Activated T-helper 2 cell treated with anti-CD3 and anti-CD28 coated beads, Interferon-gamma antibody, Interleukin-2, Interleukin-4, amounts not matched to agents 10 μg/mL and 5 μg/mL and 100 μg/mL, durations not matched to agents 14 hours and 24 hours and 36 hours (primary cell): ENCODE measurements at regions not wholly inside any gene's neighbourhood (a gene's known extent, or its start where the extent isn't known, plus 50 kb on each side); places are given as distances from the start of the nearest gene placed in this dataset.
"Not testable (repeated sequence)": the region's sequence is repeated elsewhere in the genome, so short reads cannot be mapped to it uniquely, and the experiment has no call there.

Source experiments
- DNase-seq: peaks from one replicate; pipeline ENCODE4 v3.0.0; 2021; ENCODE audit warnings: low spot score
- H3K27ac Mint-ChIP-seq: one replicate; pipeline ENCODE4 v1.8.0; 2021; ENCODE audit warnings: mixed read lengths
- H3K27me3 Mint-ChIP-seq: one replicate; pipeline ENCODE4 v1.8.0; 2021; ENCODE audit warnings: low read depth, mixed read lengths
- H3K36me3 Mint-ChIP-seq: one replicate; pipeline ENCODE4 v1.8.0; 2021; ENCODE audit warnings: low read depth, mixed read lengths
- H3K4me1 Mint-ChIP-seq: one replicate; pipeline ENCODE4 v1.8.0; 2021; ENCODE audit warnings: low read depth, mixed read lengths
- H3K4me3 Mint-ChIP-seq: one replicate; pipeline ENCODE4 v1.8.0; 2021; ENCODE audit warnings: low read depth, mild to moderate bottlenecking, moderate library complexity, mixed read lengths
- H3K9me3 Mint-ChIP-seq: one replicate; pipeline ENCODE4 v1.8.0; 2021; ENCODE audit warnings: mixed read lengths
- intact Hi-C: fragments of 100-400 bp; cut with micrococcal nuclease; formaldehyde crosslinking; loops from one replicate; pipeline ENCODE4 v1.15.1; 2023

- H3K4me1 Mint-ChIP-seq, result no peaks in the 10 kb centered on the region
- peaks cover 1% of the 10 kb centered on the region for H3K9me3 Mint-ChIP-seq
- intact Hi-C loops, result no loop called here
- no peaks in the 10 kb centered on the region for H3K27me3 Mint-ChIP-seq
- no peak for DNase-seq
- no peak overlapping the region for H3K4me3 Mint-ChIP-seq
- H3K27ac Mint-ChIP-seq, result no peak overlapping the region
- no peaks in the 10 kb centered on the region for H3K36me3 Mint-ChIP-seq
Measured at GRCh38 chr6:140499607-140500006, 1125.2 kb upstream of the CITED2 start.

GRCh38 chr6:140494321-140495108 lies 1120.1 kb upstream of the CITED2 start:
- Mint-ChIP-seq H3K4me1 (no peaks in the 10 kb centered on the region), H3K27ac (no peak overlapping the region), H3K4me3 (no peak overlapping the region), H3K27me3 (no peaks in the 10 kb centered on the region), H3K9me3 (peaks cover 4% of the 10 kb centered on the region), H3K36me3 (no peaks in the 10 kb centered on the region)
- intact Hi-C loops, result no loop called here
- no peak for DNase-seq

DNA sequence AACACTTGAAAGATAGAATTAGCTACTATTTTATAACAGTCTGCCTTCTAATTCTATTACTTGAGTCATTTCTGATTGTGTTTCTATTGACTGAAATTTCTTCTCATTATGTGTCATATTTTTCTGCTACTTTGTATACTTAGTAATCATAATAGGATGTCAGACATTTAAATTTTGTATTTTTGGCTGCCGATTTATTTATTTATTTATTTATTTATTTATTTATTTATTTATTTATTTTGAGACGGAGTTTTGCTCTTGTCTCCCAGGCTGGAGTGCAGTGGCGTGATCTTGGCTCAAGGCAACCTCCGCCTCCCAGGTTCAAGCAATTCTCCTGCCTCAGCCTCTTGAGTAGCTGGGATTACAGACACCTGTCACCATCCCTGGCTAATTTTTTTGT lies 1119.0 kb upstream of the CITED2 start:
- H3K27ac Mint-ChIP-seq, H3K4me3 Mint-ChIP-seq, DNase-seq, H3K9me3 Mint-ChIP-seq, H3K36me3 Mint-ChIP-seq, H3K4me1 Mint-ChIP-seq, intact Hi-C loops, H3K27me3 Mint-ChIP-seq: not testable (repeated sequence)

DNA sequence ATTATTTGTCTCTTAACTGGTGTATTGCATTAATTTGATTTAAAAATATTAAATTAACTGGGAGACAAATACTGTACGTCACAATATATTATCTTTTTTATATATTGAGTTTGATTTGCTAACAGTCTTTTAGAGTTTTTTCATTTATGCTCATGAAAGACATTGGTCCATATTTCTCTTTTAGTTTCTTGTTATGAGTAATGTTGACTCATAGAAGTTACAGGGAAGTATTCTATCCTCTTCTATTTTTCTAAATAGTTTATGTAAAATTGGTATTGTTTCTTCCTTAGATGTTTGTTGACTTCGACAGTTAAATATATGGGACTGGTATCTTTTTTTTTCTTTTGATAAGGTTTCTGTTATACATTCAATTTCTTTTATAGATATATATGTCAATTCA lies 1115.6 kb upstream of the CITED2 start:
- peaks cover 11% of the 10 kb centered on the region for H3K9me3 Mint-ChIP-seq
- H3K36me3 Mint-ChIP-seq, result no peaks in the 10 kb centered on the region
- no peak overlapping the region for H3K27ac Mint-ChIP-seq
- no peak overlapping the region for H3K4me3 Mint-ChIP-seq
- intact Hi-C loops, result no loop called here
- no peak for DNase-seq
- peaks cover 19% of the 10 kb centered on the region for H3K4me1 Mint-ChIP-seq
- no peaks in the 10 kb centered on the region for H3K27me3 Mint-ChIP-seq

- intact Hi-C loops, result loop anchor here (1.0 to 5.0 kb wide), 2 partner anchors 22 to 85 kb away; no protein-coding TSS in a partner anchor
- DNase-seq, result no peak
- Mint-ChIP-seq H3K9me3 (peaks cover 7% of the 10 kb centered on the region), H3K27me3 (no peaks in the 10 kb centered on the region), H3K4me1 (peaks cover 19% of the 10 kb centered on the region), H3K36me3 (no peaks in the 10 kb centered on the region), H3K4me3 (no peak overlapping the region), H3K27ac (no peak overlapping the region)
Measured at GRCh38 chr6:140487586-140487985, 1113.1 kb upstream of the CITED2 start.

- Mint-ChIP-seq H3K27ac (no peak overlapping the region), H3K4me3 (no peak overlapping the region)
- intact Hi-C loops, result loop anchor here (1.0 to 5.0 kb wide), 3 partner anchors 23 to 100 kb away; no protein-coding TSS in a partner anchor
Measured at GRCh38 chr6:140486450-140487361, 1112.3 kb upstream of the CITED2 start.

DNA sequence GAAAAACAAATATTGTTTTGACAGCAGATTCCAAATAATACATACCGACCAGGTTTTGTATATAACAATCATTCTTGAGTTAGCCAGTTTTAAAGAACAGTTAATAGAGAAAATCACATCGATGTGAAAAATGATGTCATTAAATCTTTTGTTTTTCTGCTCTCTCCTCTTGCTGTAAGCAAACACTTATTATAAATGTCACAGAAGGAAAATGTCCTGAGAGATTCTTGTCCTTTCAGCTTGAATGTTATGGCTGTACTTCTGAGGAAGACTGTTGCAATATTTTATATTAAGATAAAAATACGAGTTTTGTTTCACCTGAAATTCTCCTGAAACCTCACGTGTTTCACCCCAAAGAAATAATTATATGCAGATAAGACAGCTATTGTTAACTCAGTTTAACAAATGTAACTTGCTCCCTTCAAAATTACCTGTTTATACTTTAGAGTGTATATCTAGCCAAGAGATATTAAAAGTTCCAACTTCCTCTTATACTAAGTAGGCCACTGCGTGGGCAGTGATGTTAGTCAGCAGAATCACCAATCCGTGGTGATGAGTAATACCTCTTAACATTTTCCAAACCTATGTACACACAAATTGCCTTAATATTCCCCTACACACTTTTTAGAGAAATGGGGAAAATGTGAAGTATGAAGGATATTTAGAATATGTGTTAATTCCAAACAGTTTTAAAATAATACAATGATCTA lies 1111.4 kb upstream of the CITED2 start:
- intact Hi-C loops, result loop anchor here (1.0 to 5.0 kb wide), 2 partner anchors 86 to 100 kb away; no protein-coding TSS in a partner anchor
- H3K27me3 Mint-ChIP-seq, result no peaks in the 10 kb centered on the region
- no peak for DNase-seq
- no peak overlapping the region for H3K4me3 Mint-ChIP-seq
- no peaks in the 10 kb centered on the region for H3K36me3 Mint-ChIP-seq
- H3K27ac Mint-ChIP-seq, result no peak overlapping the region
- peaks cover 19% of the 10 kb centered on the region for H3K4me1 Mint-ChIP-seq
- H3K9me3 Mint-ChIP-seq, result peaks cover 7% of the 10 kb centered on the region

More at GRCh38 chr6:140486450-140487361, 1112.3 kb upstream of the CITED2 start:
- H3K9me3 Mint-ChIP-seq, result peaks cover 7% of the 10 kb centered on the region
- no peaks in the 10 kb centered on the region for H3K36me3 Mint-ChIP-seq
- peaks cover 19% of the 10 kb centered on the region for H3K4me1 Mint-ChIP-seq
- DNase-seq, result no peak
- H3K27me3 Mint-ChIP-seq, result no peaks in the 10 kb centered on the region

DNA sequence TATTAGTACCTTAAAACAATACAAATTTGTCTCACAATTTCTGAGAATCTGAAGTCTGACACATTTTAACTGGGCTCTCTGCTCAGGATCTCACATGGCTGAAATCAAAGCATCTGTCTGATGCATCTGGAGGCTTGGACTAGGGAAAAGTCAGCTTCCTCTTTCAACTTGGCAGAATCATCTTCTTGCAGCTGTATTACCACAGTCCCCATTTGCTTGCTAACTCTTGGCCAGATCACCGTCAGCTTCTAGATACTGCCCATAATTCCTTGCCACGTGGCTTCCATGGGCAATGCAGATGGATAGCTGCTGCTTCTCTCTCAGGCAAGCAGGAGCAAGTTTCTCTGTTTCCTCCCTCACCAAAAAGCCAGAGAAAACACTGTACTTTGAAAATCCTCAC lies 1106.4 kb upstream of the CITED2 start:
- intact Hi-C loops, result no loop called here
- H3K4me1 Mint-ChIP-seq, result peaks cover 7% of the 10 kb centered on the region
- H3K27me3 Mint-ChIP-seq, result no peaks in the 10 kb centered on the region
- no peak overlapping the region for H3K27ac Mint-ChIP-seq
- peaks cover 4% of the 10 kb centered on the region for H3K9me3 Mint-ChIP-seq
- H3K36me3 Mint-ChIP-seq, result no peaks in the 10 kb centered on the region
- no peak overlapping the region for H3K4me3 Mint-ChIP-seq
- DNase-seq, result no peak

GRCh38 chr6:140478631-140479030 lies 1104.2 kb upstream of the CITED2 start:
- Mint-ChIP-seq H3K36me3 (no peaks in the 10 kb centered on the region), H3K4me1 (no peaks in the 10 kb centered on the region), H3K4me3 (no peak overlapping the region), H3K9me3 (no peaks in the 10 kb centered on the region), H3K27me3 (no peaks in the 10 kb centered on the region), H3K27ac (no peak overlapping the region)
- no peak for DNase-seq
- intact Hi-C loops, result no loop called here

GRCh38 chr6:140475086-140475485 lies 1100.6 kb upstream of the CITED2 start:
- Mint-ChIP-seq H3K27ac (no peak overlapping the region), H3K4me1 (no peaks in the 10 kb centered on the region), H3K36me3 (no peaks in the 10 kb centered on the region), H3K4me3 (no peak overlapping the region), H3K9me3 (no peaks in the 10 kb centered on the region), H3K27me3 (no peaks in the 10 kb centered on the region)
- DNase-seq, result no peak
- intact Hi-C loops, result no loop called here

DNA sequence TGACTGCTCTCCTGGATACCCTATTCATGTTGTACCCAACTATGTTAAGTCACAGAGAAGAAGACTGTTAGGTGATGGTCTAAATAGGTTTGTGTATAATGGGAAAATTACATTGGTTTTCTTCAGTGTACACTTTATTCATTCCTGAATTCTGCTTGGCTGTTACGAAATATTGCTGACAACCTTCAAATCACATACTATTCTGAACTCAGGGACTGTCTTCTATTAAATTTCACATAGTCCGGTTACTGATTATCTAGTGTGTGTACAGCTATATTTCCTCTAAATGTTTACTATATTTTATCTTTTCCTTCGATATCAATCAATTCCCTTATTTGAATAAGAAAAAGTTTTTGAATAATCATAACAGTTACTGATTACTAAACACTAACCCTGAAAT lies 1090.3 kb upstream of the CITED2 start:
- no peak overlapping the region for H3K4me3 Mint-ChIP-seq
- no peak overlapping the region for H3K27ac Mint-ChIP-seq
- H3K4me1 Mint-ChIP-seq, result no peaks in the 10 kb centered on the region
- intact Hi-C loops, result no loop called here
- H3K27me3 Mint-ChIP-seq, result no peaks in the 10 kb centered on the region
- H3K36me3 Mint-ChIP-seq, result no peaks in the 10 kb centered on the region
- H3K9me3 Mint-ChIP-seq, result no peaks in the 10 kb centered on the region
- DNase-seq, result no peak

DNA sequence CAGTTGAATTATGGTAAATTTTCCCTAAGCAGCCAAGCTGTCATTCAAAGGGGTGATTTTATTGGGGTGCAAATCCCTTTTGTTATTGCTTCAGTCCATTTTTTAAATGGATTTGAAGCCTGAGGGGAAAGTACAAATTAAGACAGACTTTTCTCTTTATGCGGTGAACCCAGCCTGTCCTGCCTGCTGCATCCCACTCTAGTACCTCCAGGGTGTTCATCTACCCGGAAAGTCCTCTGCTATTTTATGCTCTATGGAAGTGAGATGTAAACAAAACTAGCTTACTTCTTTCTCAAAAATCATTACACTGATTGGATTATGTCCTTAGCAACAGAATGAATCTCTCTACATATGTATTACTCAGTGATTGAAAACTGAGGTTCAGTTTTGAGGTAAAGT lies 1088.9 kb upstream of the CITED2 start:
- Mint-ChIP-seq H3K4me1 (no peaks in the 10 kb centered on the region), H3K4me3 (no peak overlapping the region), H3K36me3 (no peaks in the 10 kb centered on the region), H3K9me3 (no peaks in the 10 kb centered on the region), H3K27me3 (no peaks in the 10 kb centered on the region), H3K27ac (no peak overlapping the region)
- intact Hi-C loops, result no loop called here
- DNase-seq, result no peak
